PC-9 (cell line): ENCODE measurements at regions not wholly inside any gene's neighbourhood (a gene's known extent, or its start where the extent isn't known, plus 50 kb on each side); places are given as distances from the start of the nearest gene placed in this dataset.

Source experiments
- BruUV-seq: library from RNA; stranded (reverse); fragments of 400-500 nt; replicated peaks from 2 replicates; lab custom pipeline; 2021; lab: Mats Ljungman, UMichigan
- CTCF ChIA-PET: fragments of 300-600 bp; sonication (Branson Sonifier 250); formaldehyde crosslinking; loops from one replicate; lab custom pipeline; 2022; ENCODE audit warnings: antibody characterized with exemption; lab: Charles Lee
- POLR2A ChIA-PET: fragments of 300-600 bp; sonication (Branson Sonifier 250); formaldehyde crosslinking; loops from one replicate; lab custom pipeline; 2022; ENCODE audit warnings: antibody characterized with exemption; ENCODE audit not compliant: unreplicated experiment; lab: Charles Lee
- DNase-seq, 2 experiments: peaks; one replicate each; pipeline versions ENCODE4 v3.0.0 to v3.0.0-alpha.2; 2015 to 2022; ENCODE audit warnings: mixed read lengths in 1 of 2
- H2AFZ ChIP-seq: fragments of 200-600 bp; sonication (generic); 2 replicates; pipeline ENCODE4 v1.8.1; 2017; ENCODE audit warnings: antibody characterized with exemption
- H3F3A ChIP-seq: fragments of 200-600 bp; sonication (generic); 2 replicates; pipeline ENCODE4 v1.8.1; 2017; ENCODE audit warnings: antibody characterized with exemption, mild to moderate bottlenecking, low read depth; ENCODE audit not compliant: insufficient read depth
- H3K27ac ChIP-seq: fragments of 200-600 bp; sonication (generic); 2 replicates; pipeline ENCODE4 v1.6.1; 2016; ENCODE audit warnings: mixed run types
- H3K27me3 ChIP-seq: fragments of 200-600 bp; sonication (generic); 2 replicates; pipeline ENCODE4 v1.6.1; 2016; ENCODE audit warnings: low read depth, mixed run types; ENCODE audit not compliant: insufficient read depth
- H3K36me3 ChIP-seq: fragments of 200-600 bp; sonication (generic); 2 replicates; pipeline ENCODE4 v1.6.1; 2016; ENCODE audit warnings: low read depth, mixed run types
- H3K4me1 ChIP-seq: fragments of 200-600 bp; sonication (generic); replicated peaks from 2 replicates; pipeline ENCODE4 v1.6.1; 2016; ENCODE audit warnings: mixed run types; ENCODE audit not compliant: insufficient read depth
- H3K4me2 ChIP-seq: fragments of 200-600 bp; sonication (generic); 2 replicates; pipeline ENCODE4 v1.6.1; 2017; ENCODE audit warnings: mixed run types
- H3K4me3 ChIP-seq: fragments of 200-600 bp; sonication (generic); 2 replicates; pipeline ENCODE4 v1.6.1; 2016; ENCODE audit warnings: mixed run types
- H3K79me2 ChIP-seq: fragments of 200-600 bp; sonication (generic); 2 replicates; pipeline ENCODE4 v1.6.1; 2017; ENCODE audit warnings: low read depth, mixed run types
- H3K9me2 ChIP-seq: fragments of 200-600 bp; sonication (generic); 2 replicates; pipeline ENCODE4 v1.8.1; 2017; ENCODE audit warnings: mild to moderate bottlenecking; ENCODE audit not compliant: insufficient read depth
- H3K9me3 ChIP-seq: fragments of 200-600 bp; sonication (generic); 2 replicates; pipeline ENCODE4 v1.8.1; 2016; ENCODE audit warnings: low read depth; ENCODE audit not compliant: insufficient read depth
- H4K20me1 ChIP-seq: fragments of 200-600 bp; sonication (generic); 2 replicates; pipeline ENCODE4 v1.8.1; 2017; ENCODE audit not compliant: insufficient read depth
- CTCF ChIP-seq: fragments of 200-600 bp; sonication (generic); conservative IDR thresholded peaks from 2 replicates; pipeline ENCODE4 v1.6.1; 2017; ENCODE audit warnings: mixed run types, antibody characterized with exemption, mild to moderate bottlenecking, moderate library complexity
- EZH2 ChIP-seq: fragments of 200-600 bp; sonication (generic); IDR thresholded peaks from 2 replicates; pipeline ENCODE4 v1.8.0; 2017; ENCODE audit warnings: antibody characterized with exemption, low read depth
- intact Hi-C: fragments of 100-400 bp; cut with micrococcal nuclease; formaldehyde crosslinking; loops from one replicate; pipeline ENCODE4 v1.10.0; 2022; ENCODE audit not compliant: unreplicated experiment

- POLR2A ChIA-PET = no interaction called here
- intact Hi-C loops = no loop called here
- no TSS peak for BruUV-seq
- Histone ChIP-seq H3K79me2 (no peaks in the 10 kb centered on the region), H3K4me3 (no peak overlapping the region), H3K27ac (no peak overlapping the region), H3K4me2 (no peak overlapping the region), H3F3A (no peaks in the 10 kb centered on the region), H3K9me2 (no peaks in the 10 kb centered on the region), H3K4me1 (0 out of 2 replicates have a peak, but pooled peaks cover 8% of the 10 kb centered on the region), H3K36me3 (no peaks in the 10 kb centered on the region), H3K9me3 (peaks cover 4% of the 10 kb centered on the region; the same call in 1 of the 2 replicates), H4K20me1 (no peaks in the 10 kb centered on the region), H3K27me3 (no peaks in the 10 kb centered on the region), H2AFZ (no peak overlapping the region)
- TF ChIP-seq EZH2 (no peak), CTCF (no peak)
- no peak for DNase-seq
- CTCF ChIA-PET = no interaction called here
Observed at GRCh38 chr18:44309185-44309584, 371.5 kb upstream of the SETBP1 start.

GRCh38 chr18:44320619-44321460 lies 359.8 kb upstream of the SETBP1 start:
- no peak for TF ChIP-seq EZH2
- no peak for TF ChIP-seq CTCF
- no peaks in the 10 kb centered on the region for H3K4me1 ChIP-seq
- H3K9me3 ChIP-seq = no peaks in the 10 kb centered on the region
- no peaks in the 10 kb centered on the region for H3F3A ChIP-seq
- H3K79me2 ChIP-seq = no peaks in the 10 kb centered on the region
- no peaks in the 10 kb centered on the region for H4K20me1 ChIP-seq
- H3K4me2 ChIP-seq = no peak overlapping the region
- no TSS peak for BruUV-seq
- H3K4me3 ChIP-seq = no peak overlapping the region
- ChIA-PET CTCF (interaction anchor here (0.7 kb wide), 1 partner anchor 90 kb away, joined by 7 read pairs; no protein-coding TSS in a partner anchor), POLR2A (no interaction called here)
- H3K27ac ChIP-seq = no peak overlapping the region
- no peaks in the 10 kb centered on the region for H3K36me3 ChIP-seq
- no peak for DNase-seq
- H3K27me3 ChIP-seq = no peaks in the 10 kb centered on the region
- H3K9me2 ChIP-seq = no peaks in the 10 kb centered on the region; the same call in none of the 2 replicates
- no peak overlapping the region for H2AFZ ChIP-seq
- intact Hi-C loops = no loop called here

GRCh38 chr18:44321868-44322590 lies 358.7 kb upstream of the SETBP1 start:
- ChIA-PET CTCF (no interaction called here), POLR2A (no interaction called here)
- Histone ChIP-seq H3K9me3 (no peaks in the 10 kb centered on the region), H3K27me3 (no peaks in the 10 kb centered on the region), H3F3A (no peaks in the 10 kb centered on the region), H3K36me3 (no peaks in the 10 kb centered on the region), H4K20me1 (no peaks in the 10 kb centered on the region), H3K4me1 (no peaks in the 10 kb centered on the region), H2AFZ (no peak overlapping the region), H3K9me2 (no peaks in the 10 kb centered on the region; the same call in none of the 2 replicates), H3K79me2 (no peaks in the 10 kb centered on the region), H3K4me3 (no peak overlapping the region), H3K27ac (no peak overlapping the region), H3K4me2 (no peak overlapping the region)
- BruUV-seq = no TSS peak
- TF ChIP-seq EZH2 (no peak), CTCF (no peak)
- intact Hi-C loops = no loop called here
- no peak for DNase-seq
